HepG2 (cell line): ENCODE measurements at regions not wholly inside any gene's neighbourhood (a gene's known extent, or its start where the extent isn't known, plus 50 kb on each side); places are given as distances from the start of the nearest gene placed in this dataset.
"Not testable (repeated sequence)": the region's sequence is repeated elsewhere in the genome, so short reads cannot be mapped to it uniquely, and the experiment has no call there.

ENCODE experiments used
- ATAC-seq: fragments of 200-7000 bp; cut with Tn5 transposase; 3 replicates; pipeline ENCODE4 v1.9.1; 2020; ENCODE audit warnings: mild to moderate bottlenecking, moderate library complexity
- BruUV-seq: library from RNA; stranded (reverse); fragments of 400-500 nt; replicated peaks from 2 replicates; lab custom pipeline; 2021; lab: Mats Ljungman, UMichigan
- CTCF ChIA-PET: fragments of 300-600 bp; formaldehyde crosslinking; extraction: SDS; loops from one replicate; lab custom pipeline; 2021; ENCODE audit warnings: low total read pairs, inconsistent platforms, low intra/inter-chr PET ratio; lab: Yijun Ruan, JAX
- POLR2A ChIA-PET: fragments of 350-600 bp; sonication (Branson Sonifier 250); formaldehyde crosslinking; loops from one replicate; lab custom pipeline; 2020; ENCODE audit warnings: antibody characterized with exemption, inconsistent platforms; lab: Yijun Ruan, JAX
- DNase-seq: peaks from one replicate; pipeline ENCODE4 v3.0.0-alpha.2; 2015; ENCODE audit warnings: low spot score
- FAIRE-seq: peaks from 3 replicates; lab custom pipeline; 2011; peaks lifted over from hg19 to GRCh38; lab: Jason Lieb, UNC
- H2AFZ ChIP-seq: one replicate; pipeline ENCODE4 v1.6.1; 2011; ENCODE audit warnings: low read length, inconsistent platforms
- H3K27ac ChIP-seq: fragments of 300-600 bp; 3 replicates; pipeline ENCODE4 v1.8.0; 2011; ENCODE audit warnings: mixed run types, mild to moderate bottlenecking, mixed read lengths, low read length, inconsistent platforms; ENCODE audit not compliant: insufficient read depth; ENCODE audit errors: extremely low read length
- H3K27me3 ChIP-seq, 2 experiments: fragments of 200-600 bp in 1 of 2; 2 replicates in 1 of 2; 3 replicates in 1 of 2; pipeline versions ENCODE4 v1.6.0 to v1.8.0; 2011; ENCODE audit warnings: low read length in 2 of 2, mild to moderate bottlenecking in 2 of 2, moderate library complexity in 2 of 2, inconsistent platforms in 1 of 2; ENCODE audit not compliant: insufficient read depth in 2 of 2, control insufficient read depth in 1 of 2
- H3K36me3 ChIP-seq, 2 experiments: fragments of 200-600 bp in 1 of 2; replicated peaks in 1 of 2; 2 replicates in 1 of 2; 3 replicates in 1 of 2; pipeline versions ENCODE4 v1.5.1 to v1.8.0; 2011; ENCODE audit warnings: low read length in 2 of 2, inconsistent platforms in 1 of 2; ENCODE audit not compliant: insufficient read depth in 2 of 2, control insufficient read depth in 1 of 2
- H3K4me1 ChIP-seq: 2 replicates; pipeline ENCODE4 v1.5.1; 2012; ENCODE audit warnings: low read length, inconsistent platforms; ENCODE audit not compliant: insufficient read depth
- H3K4me2 ChIP-seq: 2 replicates; pipeline ENCODE4 v1.6.0; 2011; ENCODE audit warnings: low read depth, low read length, inconsistent platforms
- H3K4me3 ChIP-seq, 3 experiments: fragments of 200-600 bp in 1 of 3; sonication (generic), shearing (Covaris generic) in 1 of 3; replicated peaks in 1 of 3; 2 replicates each; pipeline ENCODE4 v1.5.1; 2011 to 2016; ENCODE audit warnings: low read length in 3 of 3, inconsistent platforms in 2 of 3, low read depth in 2 of 3, mild to moderate bottlenecking in 2 of 3, control low read depth in 1 of 3, mixed read lengths in 1 of 3; ENCODE audit not compliant: insufficient read depth in 1 of 3
- H3K79me2 ChIP-seq: one replicate; pipeline ENCODE4 v1.6.1; 2011; ENCODE audit warnings: low read length, inconsistent platforms; ENCODE audit not compliant: insufficient read depth
- H3K9ac ChIP-seq: 2 replicates; pipeline ENCODE4 v1.6.0; 2011; ENCODE audit warnings: mild to moderate bottlenecking, low read depth, low read length, inconsistent platforms; ENCODE audit not compliant: insufficient read depth
- H3K9me3 ChIP-seq: 2 replicates; pipeline ENCODE4 v1.5.1; 2012; ENCODE audit warnings: mild to moderate bottlenecking, low read length
- H4K20me1 ChIP-seq: 2 replicates; pipeline ENCODE4 v1.6.0; 2011; ENCODE audit warnings: inconsistent platforms, mild to moderate bottlenecking, low read length, moderate library complexity; ENCODE audit not compliant: insufficient read depth
- DNMT1 ChIP-seq: sonication (generic); formaldehyde crosslinking; IDR thresholded peaks from 2 replicates; pipeline ENCODE4 v1.5.1; 2020; ENCODE audit warnings: mild to moderate bottlenecking, missing genetic modification reagents
- IRF2 ChIP-seq: IDR thresholded peaks from 2 replicates; pipeline ENCODE4 v1.6.1; 2018; ENCODE audit warnings: missing genetic modification reagents, missing compliant biosample characterization
- IRX3 ChIP-seq: sonication (generic); formaldehyde crosslinking; IDR thresholded peaks from 2 replicates; pipeline ENCODE4 v1.8.1; 2023; ENCODE audit warnings: mild to moderate bottlenecking, low read depth, missing genetic modification reagents, borderline replicate concordance
- MEIS1 ChIP-seq: sonication (generic); formaldehyde crosslinking; IDR thresholded peaks from 2 replicates; pipeline ENCODE4 v1.9.0; 2021; ENCODE audit warnings: mild to moderate bottlenecking, missing genetic modification reagents, moderate library complexity, borderline replicate concordance
- NBN ChIP-seq: fragments of 450-650 bp; conservative IDR thresholded peaks from 2 replicates; pipeline ENCODE4 v1.6.1; 2017
- NR1H2 ChIP-seq: sonication (generic); formaldehyde crosslinking; IDR thresholded peaks from 2 replicates; pipeline ENCODE4 v1.8.1; 2022; ENCODE audit warnings: low read depth, missing genetic modification reagents, borderline replicate concordance
- PHF5A ChIP-seq: IDR thresholded peaks from one replicate; pipeline ENCODE4 v1.6.1; 2018; ENCODE audit warnings: low read depth, missing genetic modification reagents; ENCODE audit not compliant: unreplicated experiment
- SKI ChIP-seq: fragments of 450-650 bp; IDR thresholded peaks from one replicate; pipeline ENCODE4 v1.6.1; 2018; ENCODE audit warnings: mild to moderate bottlenecking; ENCODE audit not compliant: partially characterized antibody
- SOX6 ChIP-seq, 2 experiments: fragments of 450-650 bp in 1 of 2; sonication (generic) in 1 of 2; formaldehyde crosslinking in 1 of 2; IDR thresholded peaks; 2 replicates each; pipeline versions ENCODE4 v1.4.0 to v1.6.1; 2017 to 2020; ENCODE audit warnings: antibody characterized with exemption in 1 of 2, mild to moderate bottlenecking in 1 of 2, missing genetic modification reagents in 1 of 2
- ZNF550 ChIP-seq: sonication (generic); formaldehyde crosslinking; IDR thresholded peaks from 2 replicates; pipeline ENCODE4 v1.4.0; 2020; ENCODE audit warnings: mild to moderate bottlenecking, missing genetic modification reagents, borderline replicate concordance
- ZNF569 ChIP-seq: sonication (generic); formaldehyde crosslinking; IDR thresholded peaks from 2 replicates; pipeline ENCODE4 v1.5.0; 2020; ENCODE audit warnings: mild to moderate bottlenecking, missing genetic modification reagents, moderate library complexity, borderline replicate concordance
- ZNF775 ChIP-seq: sonication (generic); formaldehyde crosslinking; IDR thresholded peaks from 2 replicates; pipeline ENCODE4 v1.4.0; 2020; ENCODE audit warnings: missing genetic modification reagents, mild to moderate bottlenecking, moderate library complexity, borderline replicate concordance
- WGBS: methylation state at CpG from one replicate; pipeline ENCODE4 v1.1.6; 2017; ENCODE audit warnings: low lambda C conversion rate; 5-methylcytosine and 5-hydroxymethylcytosine counted together
- in situ Hi-C: cut with HindIII; loops from 2 replicates; pipeline ENCODE4 v1.10.0; 2017; ENCODE audit warnings: low pct_unique_long_range_greater_than_20kb; ENCODE audit not compliant: extremely low pct_ligation_motif_present
- intact Hi-C: fragments of 100-400 bp; cut with micrococcal nuclease; formaldehyde crosslinking; loops from one replicate; pipeline ENCODE4 v1.10.0; 2022; ENCODE audit not compliant: unreplicated experiment

DNA sequence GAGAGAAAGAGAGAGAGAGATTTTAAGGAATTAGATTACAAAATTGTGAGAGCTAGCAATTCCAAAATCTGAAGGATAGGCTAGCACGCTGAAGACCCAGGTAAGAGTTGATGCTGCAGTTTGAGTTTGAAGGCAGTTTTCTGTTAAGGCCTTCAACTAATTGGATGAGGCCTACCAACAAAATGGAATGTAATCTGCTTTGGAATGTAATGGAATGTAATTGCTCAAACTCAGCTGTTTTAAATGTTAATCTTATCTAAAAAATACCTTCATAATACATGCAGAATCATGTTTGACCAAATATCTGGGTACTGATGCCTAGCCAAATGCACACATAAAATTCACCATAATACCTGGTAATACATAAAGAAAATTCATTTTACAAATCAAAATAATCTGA is 976.1 kb downstream of the LTN1 start:
- TF ChIP-seq ZNF569 (CRISPR knock-in tag) (no peak), SKI (no peak), NR1H2 (CRISPR knock-in tag) (no peak), DNMT1 (CRISPR knock-in tag) (no peak), ZNF550 (CRISPR knock-in tag) (no peak), SOX6 (IDR thresholded peaks at IDR 0.05) (no peak), SOX6 (CRISPR knock-in tag; IDR thresholded peaks at IDR 0.05) (no peak), PHF5A (CRISPR knock-in tag) (no peak), MEIS1 (CRISPR knock-in tag) (no peak), IRX3 (no peak), NBN (no peak), ZNF775 (CRISPR knock-in tag) (no peak), IRF2 (no peak)
- H3K4me2 ChIP-seq, result no peak overlapping the region
- H3K79me2 ChIP-seq, result no peaks in the 10 kb centered on the region
- DNase-seq (no peak), ATAC-seq (no peak), FAIRE-seq (no peak)
- peaks cover 32% of the 10 kb centered on the region for H3K9me3 ChIP-seq
- 40% methylated on average over 1 of the region's 1 CpG for WGBS
- H3K36me3 ChIP-seq, result no peaks in the 10 kb centered on the region
- no peak overlapping the region for H3K27ac ChIP-seq
- H3K27me3 ChIP-seq, result no peaks in the 10 kb centered on the region
- H4K20me1 ChIP-seq, result no peaks in the 10 kb centered on the region
- H3K4me3 ChIP-seq, result no peak overlapping the region
- H2AFZ ChIP-seq, result no peak overlapping the region
- in situ Hi-C loops (no loop called here), intact Hi-C loops (no loop called here)
- no TSS peak for BruUV-seq
- H3K4me1 ChIP-seq, result no peaks in the 10 kb centered on the region
- no peak overlapping the region for H3K9ac ChIP-seq
- CTCF ChIA-PET, result no interaction called here
- POLR2A ChIA-PET, result no interaction called here

DNA sequence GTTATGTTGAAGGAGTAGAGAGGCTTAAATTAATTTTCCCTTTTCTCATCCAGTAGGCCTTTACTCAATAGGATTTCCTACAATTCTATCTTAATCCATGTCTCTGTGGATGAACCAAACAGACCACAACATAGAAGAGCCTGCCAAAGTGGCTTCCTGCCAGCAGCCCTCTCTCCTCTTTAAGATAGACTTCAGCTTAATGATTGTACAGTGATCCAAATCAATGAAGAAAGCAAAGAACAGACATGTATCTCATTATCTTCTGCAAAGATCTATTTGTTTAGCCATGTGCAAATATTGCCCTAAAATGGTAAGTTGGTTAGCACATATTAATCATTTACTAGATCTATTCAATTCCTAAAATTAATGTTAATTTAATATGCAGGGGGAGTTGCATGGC is 979.6 kb downstream of the LTN1 start:
- H3K9me3 ChIP-seq, result peaks cover 41% of the 10 kb centered on the region
- H3K4me2 ChIP-seq, H3K36me3 ChIP-seq, H4K20me1 ChIP-seq, H3K4me3 ChIP-seq, intact Hi-C loops, H3K79me2 ChIP-seq, CTCF ChIA-PET, H3K27me3 ChIP-seq, H2AFZ ChIP-seq, POLR2A ChIA-PET, H3K4me1 ChIP-seq, BruUV-seq, FAIRE-seq, H3K27ac ChIP-seq, H3K9ac ChIP-seq, in situ Hi-C loops, ATAC-seq, DNase-seq: not testable (repeated sequence)

DNA sequence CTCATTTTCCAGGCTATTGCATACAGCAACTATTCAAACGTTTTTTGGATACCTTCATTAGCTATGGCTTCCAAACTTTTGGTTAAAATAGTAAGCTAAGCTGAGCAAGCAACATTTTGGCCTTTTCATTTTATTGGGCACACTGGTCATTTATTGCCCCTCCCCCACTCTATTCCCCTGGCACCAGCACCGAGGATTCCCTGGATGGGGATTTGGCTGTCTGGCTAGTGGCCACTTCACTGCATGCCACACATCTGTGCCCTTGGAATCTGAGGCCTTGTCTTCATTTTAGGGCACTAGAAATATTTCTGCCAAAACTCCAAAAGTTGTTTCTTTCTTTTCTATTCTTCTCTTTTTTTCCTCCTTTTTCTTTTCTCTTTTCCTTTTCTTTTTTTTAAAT is 980.7 kb downstream of the LTN1 start:
- H3K79me2 ChIP-seq, H3K27me3 ChIP-seq, in situ Hi-C loops, H3K4me1 ChIP-seq, POLR2A ChIA-PET, H3K4me3 ChIP-seq, H3K4me2 ChIP-seq, ATAC-seq, BruUV-seq, FAIRE-seq, H3K36me3 ChIP-seq, H2AFZ ChIP-seq, H4K20me1 ChIP-seq, DNase-seq, H3K27ac ChIP-seq, H3K9ac ChIP-seq, intact Hi-C loops, CTCF ChIA-PET: not testable (repeated sequence)
- H3K9me3 ChIP-seq, result peaks cover 32% of the 10 kb centered on the region
- 2% methylated on average over 2 of the region's 2 CpGs for WGBS
